Adrenal gland (tissue), 9 donors: ENCODE measurements at regions not wholly inside any gene's neighbourhood (a gene's known extent, or its start where the extent isn't known, plus 50 kb on each side); places are given as distances from the start of the nearest gene placed in this dataset.
"Not testable (repeated sequence)": the region's sequence is repeated elsewhere in the genome, so short reads cannot be mapped to it uniquely, and the experiment has no call there.

ENCODE experiments used
- DNase-seq, 7 donors: peaks; one replicate each; pipeline ENCODE4 v3.0.0-alpha.2; 2019 to 2020
- H3K27ac ChIP-seq, 5 donors: fragments of 200-600 bp; sonication (generic) in 4 of 5; 1 replicate in 3 of 5; 2 replicates in 2 of 5; pipeline versions ENCODE4 v1.5.1 to v1.8.0; 2016 to 2020; ENCODE audit warnings: mild to moderate bottlenecking in 1 of 5
- H3K27me3 ChIP-seq: fragments of 200-600 bp; 2 replicates; pipeline ENCODE4 v1.8.0; 2021
- H3K36me3 ChIP-seq, 2 donors: fragments of 200-600 bp; replicated peaks in 1 of 2; 1 replicate in 1 of 2; 2 replicates in 1 of 2; pipeline versions ENCODE4 v1.5.1 to v1.8.0; 2018 to 2022
- H3K4me1 ChIP-seq, 2 donors: fragments of 200-600 bp; replicated peaks in 1 of 2; 1 replicate in 1 of 2; 2 replicates in 1 of 2; pipeline versions ENCODE4 v1.5.1 to v1.8.0; 2018 to 2021
- H3K4me3 ChIP-seq, 4 donors: fragments of 200-600 bp; sonication (generic) in 3 of 4; one replicate each; pipeline ENCODE4 v1.5.1; 2016 to 2018
- H3K9me3 ChIP-seq, 3 donors: fragments of 200-600 bp; sonication (generic) in 1 of 3; replicated peaks in 1 of 3; 1 replicate in 2 of 3; 2 replicates in 1 of 3; pipeline versions ENCODE4 v1.5.1 to v1.8.0; 2016 to 2021
- WGBS, 4 donors: extraction: QIAGEN DNeasy Blood & Tissue Kit in 2 of 4; methylation state at CpG; one replicate each; pipeline versions ENCODE4 v1.1.5 to v1.1.7; 2013 to 2017; 5-methylcytosine and 5-hydroxymethylcytosine counted together
- intact Hi-C, 2 donors: fragments of 100-400 bp; cut with DNase I; formaldehyde crosslinking; loops; one replicate each; pipeline versions ENCODE4 v1.14.1 to v1.15.0; 2022 to 2023
- donor health status: healthy with polysubstance abuse.
- donor health status: Bipolar disorder and iron deficiency.
- donor health status: DM: yes; HTN: yes; CAD: no.
- donor health status: DM: no; HTN: no; CAD: no.
- donor health status: DM: no; HTN: no; CAD: no.

GRCh38 chr21:9037588-9038544, 1483.5 kb upstream of the TPTE start:
- H3K4me3 ChIP-seq, H3K36me3 ChIP-seq, DNase-seq, H3K4me1 ChIP-seq, H3K27ac ChIP-seq, H3K9me3 ChIP-seq, intact Hi-C loops, H3K27me3 ChIP-seq: not testable (repeated sequence)
- WGBS, 4 donors = 61 to 67% (median 63%) methylated on average over 16 to 39 of the region's 39 CpGs

GRCh38 chr21:9039520-9040365, 1481.6 kb upstream of the TPTE start:
- not testable (repeated sequence) for DNase-seq, H3K9me3 ChIP-seq
- WGBS, 4 donors = 64 to 76% (median 69%) methylated on average over 40 to 45 of the region's 45 CpGs

GRCh38 chr21:9040406-9040805, 1481.0 kb upstream of the TPTE start:
- intact Hi-C loops, H3K4me3 ChIP-seq, H3K27me3 ChIP-seq, DNase-seq, H3K27ac ChIP-seq, H3K9me3 ChIP-seq, H3K4me1 ChIP-seq, H3K36me3 ChIP-seq: not testable (repeated sequence)
- 60 to 72% (median 69%) methylated on average over 14 to 19 of the region's 19 CpGs for WGBS, 4 donors

More at GRCh38 chr21:9039520-9040365, 1481.6 kb upstream of the TPTE start:
- H3K27me3 ChIP-seq, H3K36me3 ChIP-seq, H3K4me1 ChIP-seq, H3K4me3 ChIP-seq, H3K27ac ChIP-seq, intact Hi-C loops: not testable (repeated sequence)

- H3K9me3 ChIP-seq, DNase-seq, intact Hi-C loops, H3K4me1 ChIP-seq, H3K36me3 ChIP-seq, H3K4me3 ChIP-seq, H3K27me3 ChIP-seq, H3K27ac ChIP-seq: not testable (repeated sequence)
- whole genome bisulfite sequencing, 4 donors = 71 to 84% (median 78%) methylated on average over 3 to 32 of the region's 33 CpGs
Observed at GRCh38 chr21:9041175-9041948, 1480.0 kb upstream of the TPTE start.

- H3K4me3 ChIP-seq, H3K36me3 ChIP-seq, H3K9me3 ChIP-seq, H3K27ac ChIP-seq, H3K27me3 ChIP-seq, H3K4me1 ChIP-seq, intact Hi-C loops: not testable (repeated sequence)
- 56 to 65% (median 56%) methylated on average over 8 to 10 of the region's 38 CpGs; no CpG with 5 or more reads in 1 of the 4 donors for WGBS, 4 donors
- DNase-seq = peak in 2 of 7 donors; percentile 17 to 52
Observed at GRCh38 chr21:9043089-9043488, 1478.3 kb upstream of the TPTE start.

GRCh38 chr21:9046870-9047269, 1474.5 kb upstream of the TPTE start:
- DNase-seq, H3K4me3 ChIP-seq, H3K36me3 ChIP-seq, H3K27ac ChIP-seq, H3K4me1 ChIP-seq, H3K27me3 ChIP-seq, H3K9me3 ChIP-seq, intact Hi-C loops: not testable (repeated sequence)
- 63 to 75% (median 72%) methylated on average over 9 to 13 of the region's 14 CpGs; no CpG with 5 or more reads in 1 of the 4 donors for WGBS, 4 donors

GRCh38 chr21:9067515-9067914, 1453.9 kb upstream of the TPTE start:
- H3K27ac ChIP-seq, intact Hi-C loops, H3K27me3 ChIP-seq, H3K9me3 ChIP-seq, H3K36me3 ChIP-seq, H3K4me3 ChIP-seq, DNase-seq, H3K4me1 ChIP-seq: not testable (repeated sequence)
- WGBS, 4 donors = 55% methylated on average over 2 of the region's 6 CpGs; no CpG with 5 or more reads in 3 of the 4 donors

- H3K4me3 ChIP-seq, H3K9me3 ChIP-seq, H3K27ac ChIP-seq, H3K27me3 ChIP-seq, intact Hi-C loops, H3K4me1 ChIP-seq, H3K36me3 ChIP-seq: not testable (repeated sequence)
- peak in 1 of 7 donors; percentile 9 for DNase-seq
- WGBS, 4 donors = 79 to 86% (median 82%) methylated on average over 9 to 10 of the region's 11 CpGs
Observed at GRCh38 chr21:9068622-9069021, 1452.8 kb upstream of the TPTE start.
